ENCODE measurements at regions not wholly inside any gene's neighbourhood (a gene's known extent, or its start where the extent isn't known, plus 50 kb on each side); places are given as distances from the start of the nearest gene placed in this dataset.

GRCh38 chr2:223251656-223252229, 199.8 kb downstream of the KCNE4 start:
- Histone ChIP-seq H3K36me3 (no peaks in the 10 kb centered on the region), H3K27ac (replicated peaks in 1 of 4) (no peak overlapping the region), H3K4me3 (no peak overlapping the region), H3K27me3 (no peaks in the 10 kb centered on the region), H3K9me3 (peaks cover 0 to 11% (median 5%) of the 10 kb centered on the region in 4 donors), H3K4me1 (no peaks in the 10 kb centered on the region)
- 93% methylated on average over 10 of the region's 10 CpGs for WGBS
- intact Hi-C loops (cut with DNase I), result no loop called here
- DNase-seq (ENCODE audit: extremely low spot score), result no peak
- TF ChIP-seq POLR2A (IDR thresholded peaks at IDR 0.05; ENCODE audit: low read depth) (no peak), POLR2AphosphoS5 (IDR thresholded peaks at IDR 0.05) (no peak)
- TF ChIP-seq, protein P1, sequence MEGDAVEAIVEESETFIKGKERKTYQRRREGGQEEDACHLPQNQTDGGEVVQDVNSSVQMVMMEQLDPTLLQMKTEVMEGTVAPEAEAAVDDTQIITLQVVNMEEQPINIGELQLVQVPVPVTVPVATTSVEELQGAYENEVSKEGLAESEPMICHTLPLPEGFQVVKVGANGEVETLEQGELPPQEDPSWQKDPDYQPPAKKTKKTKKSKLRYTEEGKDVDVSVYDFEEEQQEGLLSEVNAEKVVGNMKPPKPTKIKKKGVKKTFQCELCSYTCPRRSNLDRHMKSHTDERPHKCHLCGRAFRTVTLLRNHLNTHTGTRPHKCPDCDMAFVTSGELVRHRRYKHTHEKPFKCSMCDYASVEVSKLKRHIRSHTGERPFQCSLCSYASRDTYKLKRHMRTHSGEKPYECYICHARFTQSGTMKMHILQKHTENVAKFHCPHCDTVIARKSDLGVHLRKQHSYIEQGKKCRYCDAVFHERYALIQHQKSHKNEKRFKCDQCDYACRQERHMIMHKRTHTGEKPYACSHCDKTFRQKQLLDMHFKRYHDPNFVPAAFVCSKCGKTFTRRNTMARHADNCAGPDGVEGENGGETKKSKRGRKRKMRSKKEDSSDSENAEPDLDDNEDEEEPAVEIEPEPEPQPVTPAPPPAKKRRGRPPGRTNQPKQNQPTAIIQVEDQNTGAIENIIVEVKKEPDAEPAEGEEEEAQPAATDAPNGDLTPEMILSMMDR (IDR thresholded peaks at IDR 0.05), result no peak

- Histone ChIP-seq H3K36me3 (no peaks in the 10 kb centered on the region), H3K9me3 (peaks cover 0 to 11% (median 5%) of the 10 kb centered on the region in 4 donors), H3K4me1 (no peaks in the 10 kb centered on the region), H3K27me3 (no peaks in the 10 kb centered on the region), H3K4me3 (no peak overlapping the region), H3K27ac (replicated peaks in 1 of 4) (no peak overlapping the region)
- WGBS, result 62% methylated on average over 2 of the region's 2 CpGs
- no peak for DNase-seq (ENCODE audit: extremely low spot score)
- intact Hi-C loops (cut with DNase I), result no loop called here
- no peak for TF ChIP-seq POLR2AphosphoS5 (IDR thresholded peaks at IDR 0.05)
- TF ChIP-seq, protein P1 (IDR thresholded peaks at IDR 0.05), result no peak
- TF ChIP-seq EP300 (IDR thresholded peaks at IDR 0.05), result no peak
- no peak for TF ChIP-seq POLR2A (IDR thresholded peaks at IDR 0.05; ENCODE audit: low read depth)
These were observed 208.7 kb downstream of the KCNE4 start for GRCh38 chr2:223260681-223261080.

DNA sequence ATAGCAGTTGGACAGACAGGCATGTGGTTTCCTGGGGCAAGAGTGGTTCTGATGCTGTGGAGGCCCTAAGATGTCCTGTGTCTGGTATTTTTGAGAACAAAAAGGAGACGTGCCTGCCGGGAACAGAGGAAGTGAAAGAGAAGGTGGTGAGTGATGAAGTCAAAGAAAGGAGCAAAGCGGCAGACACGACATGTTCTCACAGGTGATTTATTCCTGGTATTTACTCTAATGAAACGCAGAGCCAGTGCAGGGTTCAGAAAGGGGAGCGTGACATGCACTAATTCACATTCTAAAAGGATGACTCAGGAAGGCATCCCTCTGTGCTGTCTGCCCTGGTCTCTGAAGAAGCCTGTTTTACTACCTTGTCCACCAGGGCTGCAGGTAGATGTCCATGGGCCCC, 211.0 kb downstream of the KCNE4 start:
- intact Hi-C loops (cut with DNase I), result no loop called here
- 47% methylated on average over 6 of the region's 6 CpGs for WGBS
- Histone ChIP-seq H3K9me3 (no peaks in the 10 kb centered on the region), H3K36me3 (no peaks in the 10 kb centered on the region), H3K27me3 (no peaks in the 10 kb centered on the region), H3K4me3 (no peak overlapping the region), H3K4me1 (no peaks in the 10 kb centered on the region), H3K27ac (replicated peaks in 1 of 4) (no peak overlapping the region)
- TF ChIP-seq POLR2A (IDR thresholded peaks at IDR 0.05; ENCODE audit: low read depth) (no peak), POLR2AphosphoS5 (IDR thresholded peaks at IDR 0.05) (no peak), EP300 (IDR thresholded peaks at IDR 0.05) (no peak)
- TF ChIP-seq, protein P1 (IDR thresholded peaks at IDR 0.05), result no peak
- no peak for DNase-seq (ENCODE audit: extremely low spot score)

GRCh38 chr2:223264541-223265193, 212.7 kb downstream of the KCNE4 start:
- Histone ChIP-seq H3K4me3 (no peak overlapping the region), H3K27me3 (no peaks in the 10 kb centered on the region), H3K27ac (replicated peaks in 1 of 4) (no peak overlapping the region), H3K9me3 (no peaks in the 10 kb centered on the region), H3K4me1 (no peaks in the 10 kb centered on the region), H3K36me3 (no peaks in the 10 kb centered on the region)
- DNase-seq (ENCODE audit: extremely low spot score), result no peak
- intact Hi-C loops (cut with DNase I), result no loop called here
- 62% methylated on average over 2 of the region's 2 CpGs for WGBS
- TF ChIP-seq, protein P1 (IDR thresholded peaks at IDR 0.05), result no peak
- TF ChIP-seq POLR2AphosphoS5 (IDR thresholded peaks at IDR 0.05), result no peak
- TF ChIP-seq EP300 (IDR thresholded peaks at IDR 0.05), result no peak
- no peak for TF ChIP-seq POLR2A (IDR thresholded peaks at IDR 0.05; ENCODE audit: low read depth)
